ENCODE measurements at regions not wholly inside any gene's neighbourhood (a gene's known extent, or its start where the extent isn't known, plus 50 kb on each side); places are given as distances from the start of the nearest gene placed in this dataset.

DNA sequence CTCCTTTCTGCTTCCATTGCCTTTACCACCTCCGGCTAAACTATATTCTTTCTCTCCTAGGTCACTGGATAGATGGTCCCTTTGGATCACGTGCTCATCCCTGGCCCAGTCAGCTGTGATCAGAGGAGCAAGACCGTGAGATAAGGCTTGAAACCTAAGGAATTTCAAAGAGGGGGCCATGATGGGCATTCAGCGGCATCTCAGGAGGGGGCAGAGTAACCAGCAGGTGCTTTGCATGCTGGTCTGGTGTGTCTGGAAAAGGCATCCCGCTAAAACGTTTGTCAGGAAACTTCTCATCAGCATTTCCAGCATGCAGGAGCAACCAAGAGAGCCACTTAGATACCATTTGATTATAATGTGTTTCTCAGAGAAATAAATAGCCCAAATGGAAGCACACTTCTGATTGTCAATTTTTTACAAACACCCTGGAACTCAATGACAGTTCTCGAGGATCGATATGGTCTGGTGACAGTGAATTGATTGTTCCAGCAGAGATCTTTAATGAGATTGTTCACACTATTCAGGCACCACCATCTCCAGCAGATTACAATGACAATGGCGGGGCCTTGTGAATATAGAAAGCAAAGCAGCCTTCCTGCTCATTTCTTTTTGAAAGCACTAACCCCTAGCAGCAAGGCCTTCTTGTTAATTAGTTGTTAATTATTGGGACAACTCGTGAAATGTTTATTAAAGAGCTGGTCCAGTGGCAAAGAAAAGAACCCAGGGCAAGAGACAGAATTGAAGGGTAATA lies 327.1 kb downstream of the PTTG2 start:
- DNase-seq (ENCODE audit: extremely low read depth in 1 of 4, low spot score in 3 of 4) (no peak), FAIRE-seq (no peak), ATAC-seq (no peak)
- Histone ChIP-seq H3K4me2 (ENCODE audit: insufficient read depth, low read length) (no peak overlapping the region), H3K79me2 (ENCODE audit: control insufficient read depth, insufficient read depth, low read length) (no peaks in the 10 kb centered on the region), H3K4me3 (no peak overlapping the region), H3K9me1 (ENCODE audit: control insufficient read depth, insufficient read depth, low read length) (no peaks in the 10 kb centered on the region), H3K9me3 (replicated peaks; ENCODE audit: control insufficient read depth, insufficient read depth, low read depth, low read length) (no peaks in the 10 kb centered on the region), H3K36me3 (ENCODE audit: control insufficient read depth, insufficient read depth, low read length) (no peaks in the 10 kb centered on the region), H4K20me1 (replicated peaks; ENCODE audit: control insufficient read depth, insufficient read depth, low read length) (no peaks in the 10 kb centered on the region), H2AFZ (ENCODE audit: low read depth, low read length) (0 out of 2 replicates have a peak overlapping the region, but pooled peaks have one; percentile 12), H3K27ac (ENCODE audit: extremely low read depth, low read depth, low read length) (no peak overlapping the region), H3K9ac (ENCODE audit: insufficient read depth in 1 of 2, low read depth in 2 of 2, low read length in 2 of 2) (no peak overlapping the region), H3K4me1 (replicated peaks in 1 of 2; ENCODE audit: control insufficient read depth in 2 of 2, insufficient read depth in 2 of 2, low read length in 2 of 2) (peaks cover 6 to 21% of the 10 kb centered on the region in 2 experiments; a peak in 3 of 5 replicates), H3K27me3 (ENCODE audit: control insufficient read depth in 2 of 2, insufficient read depth in 2 of 2, low read length in 2 of 2) (no peaks in the 10 kb centered on the region)
- intact Hi-C loops (cut with micrococcal nuclease): no loop called here
- in situ Hi-C loops (cut with MboI): no loop called here
- 48% methylated on average over 10 of the region's 10 CpGs for WGBS (ENCODE audit: insufficient coverage, low coverage, missing lambda C conversion rate)
- ChIA-PET CTCF (ENCODE audit: low intra/inter-chr PET ratio) (no interaction called here), POLR2A (no interaction called here)
- TF ChIP-seq ZNF324 (CRISPR knock-in tag; IDR thresholded peaks at IDR 0.05): no peak
- TF ChIP-seq, protein P1, sequence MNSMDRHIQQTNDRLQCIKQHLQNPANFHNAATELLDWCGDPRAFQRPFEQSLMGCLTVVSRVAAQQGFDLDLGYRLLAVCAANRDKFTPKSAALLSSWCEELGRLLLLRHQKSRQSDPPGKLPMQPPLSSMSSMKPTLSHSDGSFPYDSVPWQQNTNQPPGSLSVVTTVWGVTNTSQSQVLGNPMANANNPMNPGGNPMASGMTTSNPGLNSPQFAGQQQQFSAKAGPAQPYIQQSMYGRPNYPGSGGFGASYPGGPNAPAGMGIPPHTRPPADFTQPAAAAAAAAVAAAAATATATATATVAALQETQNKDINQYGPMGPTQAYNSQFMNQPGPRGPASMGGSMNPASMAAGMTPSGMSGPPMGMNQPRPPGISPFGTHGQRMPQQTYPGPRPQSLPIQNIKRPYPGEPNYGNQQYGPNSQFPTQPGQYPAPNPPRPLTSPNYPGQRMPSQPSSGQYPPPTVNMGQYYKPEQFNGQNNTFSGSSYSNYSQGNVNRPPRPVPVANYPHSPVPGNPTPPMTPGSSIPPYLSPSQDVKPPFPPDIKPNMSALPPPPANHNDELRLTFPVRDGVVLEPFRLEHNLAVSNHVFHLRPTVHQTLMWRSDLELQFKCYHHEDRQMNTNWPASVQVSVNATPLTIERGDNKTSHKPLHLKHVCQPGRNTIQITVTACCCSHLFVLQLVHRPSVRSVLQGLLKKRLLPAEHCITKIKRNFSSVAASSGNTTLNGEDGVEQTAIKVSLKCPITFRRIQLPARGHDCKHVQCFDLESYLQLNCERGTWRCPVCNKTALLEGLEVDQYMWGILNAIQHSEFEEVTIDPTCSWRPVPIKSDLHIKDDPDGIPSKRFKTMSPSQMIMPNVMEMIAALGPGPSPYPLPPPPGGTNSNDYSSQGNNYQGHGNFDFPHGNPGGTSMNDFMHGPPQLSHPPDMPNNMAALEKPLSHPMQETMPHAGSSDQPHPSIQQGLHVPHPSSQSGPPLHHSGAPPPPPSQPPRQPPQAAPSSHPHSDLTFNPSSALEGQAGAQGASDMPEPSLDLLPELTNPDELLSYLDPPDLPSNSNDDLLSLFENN (IDR thresholded peaks at IDR 0.05; ENCODE audit: low read depth in 2 of 2, low read length in 2 of 2): no peak
- no TSS peak for BruUV-seq (replicated peaks)

Measured in K562 (cell line).